OCI-LY7 (cell line): ENCODE measurements at regions not wholly inside any gene's neighbourhood (a gene's known extent, or its start where the extent isn't known, plus 50 kb on each side); places are given as distances from the start of the nearest gene placed in this dataset.

ENCODE experiments used
- BruUV-seq: library from RNA; stranded (reverse); fragments of 400-500 nt; replicated peaks from 2 replicates; lab custom pipeline; 2021; lab: Mats Ljungman, UMichigan
- CTCF ChIA-PET: fragments of 300-600 bp; sonication (Branson Sonifier 250); formaldehyde crosslinking; loops from one replicate; lab custom pipeline; 2022; ENCODE audit warnings: antibody characterized with exemption; ENCODE audit not compliant: unreplicated experiment; lab: Charles Lee
- POLR2A ChIA-PET: fragments of 300-600 bp; sonication (Branson Sonifier 250); formaldehyde crosslinking; loops from one replicate; lab custom pipeline; 2022; ENCODE audit warnings: antibody characterized with exemption; lab: Charles Lee
- DNase-seq: peaks from one replicate; pipeline ENCODE4 v3.0.0-alpha.2; 2015; ENCODE audit warnings: low spot score
- H2AFZ ChIP-seq: fragments of 200-600 bp; sonication (generic), shearing (Covaris generic); 2 replicates; pipeline ENCODE4 v1.6.1; 2014; ENCODE audit warnings: mild to moderate bottlenecking, antibody characterized with exemption, low read length, moderate library complexity
- H3K27ac ChIP-seq: fragments of 200-600 bp; sonication (generic); 2 replicates; pipeline ENCODE4 v1.5.1; 2014; ENCODE audit warnings: mixed run types, low read depth, mild to moderate bottlenecking, moderate library complexity, low read length, inconsistent platforms; ENCODE audit not compliant: poor library complexity, severe bottlenecking
- H3K36me3 ChIP-seq: fragments of 200-600 bp; sonication (generic); 2 replicates; pipeline ENCODE4 v1.6.1; 2014; ENCODE audit warnings: mild to moderate bottlenecking, antibody characterized with exemption, low read length, moderate library complexity, mixed read lengths; ENCODE audit not compliant: insufficient read depth
- H3K4me1 ChIP-seq: fragments of 200-600 bp; sonication (generic); 2 replicates; pipeline ENCODE4 v1.5.1; 2014; ENCODE audit warnings: mild to moderate bottlenecking, low read length; ENCODE audit not compliant: insufficient read depth, poor library complexity, severe bottlenecking
- H3K4me2 ChIP-seq: fragments of 200-600 bp; sonication (generic); 2 replicates; pipeline ENCODE4 v1.6.1; 2014; ENCODE audit warnings: mild to moderate bottlenecking, low read length
- H3K4me3 ChIP-seq: fragments of 200-600 bp; sonication (generic); 2 replicates; pipeline ENCODE4 v1.5.1; 2014; ENCODE audit warnings: mild to moderate bottlenecking, low read depth, low read length; ENCODE audit not compliant: poor library complexity, severe bottlenecking
- H3K79me2 ChIP-seq: fragments of 200-600 bp; sonication (generic); 2 replicates; pipeline ENCODE4 v1.6.1; 2016; ENCODE audit warnings: low read depth, mild to moderate bottlenecking, low read length, moderate library complexity, mixed read lengths; ENCODE audit not compliant: insufficient read depth
- H3K9me2 ChIP-seq: fragments of 200-600 bp; sonication (generic); 2 replicates; pipeline ENCODE4 v1.6.1; 2016; ENCODE audit warnings: mild to moderate bottlenecking, low read length, mixed read lengths; ENCODE audit not compliant: insufficient read depth
- H3K9me3 ChIP-seq: fragments of 200-600 bp; sonication (generic); 2 replicates; pipeline ENCODE4 v1.6.1; 2014; ENCODE audit warnings: mild to moderate bottlenecking, mixed run types, low read length, mixed read lengths
- H4K20me1 ChIP-seq: fragments of 200-600 bp; sonication (generic); 2 replicates; pipeline ENCODE4 v1.6.1; 2014; ENCODE audit warnings: mild to moderate bottlenecking, antibody characterized with exemption, low read length, moderate library complexity, mixed read lengths; ENCODE audit not compliant: insufficient read depth
- CTCF ChIP-seq: fragments of 200-600 bp; sonication (generic); conservative IDR thresholded peaks from 2 replicates; pipeline ENCODE4 v1.5.1; 2014; ENCODE audit warnings: mild to moderate bottlenecking, antibody characterized with exemption, low read length, moderate library complexity, mixed read lengths
- EZH2phosphoT487 ChIP-seq: fragments of 200-600 bp; sonication (generic); IDR thresholded peaks from 2 replicates; pipeline ENCODE4 v1.6.1; 2018; ENCODE audit warnings: low read depth, borderline replicate concordance, mild to moderate bottlenecking, mixed run types, antibody characterized with exemption, low read length, moderate library complexity, mixed read lengths
- intact Hi-C: fragments of 100-400 bp; cut with micrococcal nuclease; formaldehyde crosslinking; loops from one replicate; pipeline ENCODE4 v1.10.0; 2022; ENCODE audit not compliant: unreplicated experiment

GRCh38 chr14:56400109-56400825 lies 179.3 kb upstream of the TMEM260 start:
- ChIA-PET CTCF (no interaction called here), POLR2A (interaction anchor here (1.4 kb wide), 1 partner anchor 17 kb away, joined by 3 read pairs; no protein-coding TSS in a partner anchor)
- H3K4me2 ChIP-seq, result no peak overlapping the region
- H3K36me3 ChIP-seq, result no peaks in the 10 kb centered on the region
- no peaks in the 10 kb centered on the region for H4K20me1 ChIP-seq
- no peaks in the 10 kb centered on the region for H3K79me2 ChIP-seq
- H3K27ac ChIP-seq, result no peak overlapping the region
- TF ChIP-seq CTCF (no peak), EZH2phosphoT487 (no peak)
- H3K4me1 ChIP-seq, result no peaks in the 10 kb centered on the region
- H3K9me2 ChIP-seq, result no peaks in the 10 kb centered on the region
- intact Hi-C loops, result no loop called here
- no peaks in the 10 kb centered on the region for H3K9me3 ChIP-seq
- no peak overlapping the region for H2AFZ ChIP-seq
- no peak for DNase-seq
- BruUV-seq, result no TSS peak
- no peak overlapping the region for H3K4me3 ChIP-seq

GRCh38 chr14:56412468-56413434 lies 166.8 kb upstream of the TMEM260 start:
- ChIA-PET POLR2A (no interaction called here), CTCF (no interaction called here)
- Histone ChIP-seq H4K20me1 (no peaks in the 10 kb centered on the region), H3K4me2 (no peak overlapping the region), H3K27ac (no peak overlapping the region), H3K9me3 (no peaks in the 10 kb centered on the region), H3K9me2 (no peaks in the 10 kb centered on the region), H2AFZ (peak overlapping the region; percentile 16; the same call in 1 of the 2 replicates), H3K36me3 (no peaks in the 10 kb centered on the region), H3K79me2 (no peaks in the 10 kb centered on the region), H3K4me1 (no peaks in the 10 kb centered on the region), H3K4me3 (no peak overlapping the region)
- no peak for DNase-seq
- intact Hi-C loops, result no loop called here
- TF ChIP-seq CTCF, result no peak
- TF ChIP-seq EZH2phosphoT487, result no peak
- no TSS peak for BruUV-seq
